ENCODE measurements at regions not wholly inside any gene's neighbourhood (a gene's known extent, or its start where the extent isn't known, plus 50 kb on each side); places are given as distances from the start of the nearest gene placed in this dataset.

DNA sequence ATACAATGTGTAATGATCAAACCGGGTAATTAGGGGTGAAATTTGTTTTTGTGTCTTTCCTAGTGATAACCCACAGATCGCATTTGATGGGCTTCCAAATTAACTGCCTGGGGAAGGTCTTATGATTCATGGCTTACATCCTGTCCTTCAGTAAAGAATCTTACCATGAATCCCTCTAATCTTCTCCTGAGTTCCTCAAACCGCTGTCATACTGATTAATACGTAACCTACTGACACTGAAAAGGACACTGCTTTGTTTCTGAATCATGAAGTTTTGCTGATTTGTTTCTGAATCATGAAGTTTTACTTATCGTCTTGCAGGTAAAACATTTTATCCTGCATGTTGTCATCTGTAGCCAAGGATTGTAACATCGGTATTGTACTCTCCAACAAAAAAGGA lies 52.0 kb upstream of the CRY1 start:
- in situ Hi-C loops (cut with MboI) (no loop called here), intact Hi-C loops (cut with micrococcal nuclease) (no loop called here)
- no peaks in the 10 kb centered on the region for H3K27me3 ChIP-seq (ENCODE audit: control insufficient read depth in 2 of 2, insufficient read depth in 2 of 2, low read length in 2 of 2)

DNA sequence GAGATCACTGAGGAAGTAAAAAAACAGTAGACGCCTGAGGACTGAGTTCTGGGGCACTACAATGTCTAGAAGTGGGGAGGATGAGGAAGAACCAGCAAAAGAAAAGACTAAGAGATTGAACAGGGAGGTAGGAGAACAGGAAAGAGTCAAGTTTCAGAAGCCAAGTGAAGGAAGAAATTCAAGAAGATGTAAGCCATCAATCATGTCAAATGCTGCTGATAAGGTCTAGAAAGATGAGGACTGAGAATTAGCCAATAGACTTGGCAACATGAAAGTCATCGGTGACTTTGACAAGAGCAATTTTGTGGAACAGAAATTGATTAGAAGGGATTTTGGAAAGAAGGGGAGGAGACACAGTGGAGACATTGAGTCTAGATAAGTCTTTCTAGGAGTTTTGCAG lies 54.8 kb upstream of the CRY1 start:
- H2AFZ ChIP-seq (ENCODE audit: low read depth, low read length) = no peak overlapping the region
- WGBS (ENCODE audit: insufficient coverage, low coverage, missing lambda C conversion rate) = 0% methylated on average over 2 of the region's 2 CpGs
- no peak overlapping the region for H3K4me3 ChIP-seq
- no peak for ATAC-seq
- DNase-seq (ENCODE audit: extremely low read depth in 1 of 4, low spot score in 3 of 4) = no peak
- no peaks in the 10 kb centered on the region for H3K79me2 ChIP-seq (ENCODE audit: control insufficient read depth, insufficient read depth, low read length)
- POLR2A ChIA-PET = no interaction called here
- in situ Hi-C loops (cut with MboI) (no loop called here), intact Hi-C loops (cut with micrococcal nuclease) (no loop called here)
- H3K27me3 ChIP-seq (ENCODE audit: control insufficient read depth in 2 of 2, insufficient read depth in 2 of 2, low read length in 2 of 2) = no peaks in the 10 kb centered on the region
- no peak overlapping the region for H3K9ac ChIP-seq (ENCODE audit: insufficient read depth in 1 of 2, low read depth in 2 of 2, low read length in 2 of 2)
- H3K9me3 ChIP-seq (replicated peaks; ENCODE audit: control insufficient read depth, insufficient read depth, low read depth, low read length) = no peaks in the 10 kb centered on the region
- no peak overlapping the region for H3K4me2 ChIP-seq (ENCODE audit: insufficient read depth, low read length)
- BruUV-seq (replicated peaks) = no TSS peak
- FAIRE-seq = no peak
- H3K4me1 ChIP-seq (replicated peaks in 1 of 2; ENCODE audit: control insufficient read depth in 2 of 2, insufficient read depth in 2 of 2, low read length in 2 of 2) = no peaks in the 10 kb centered on the region
- no peaks in the 10 kb centered on the region for H3K36me3 ChIP-seq (ENCODE audit: control insufficient read depth, insufficient read depth, low read length)
- H4K20me1 ChIP-seq (replicated peaks; ENCODE audit: control insufficient read depth, insufficient read depth, low read length) = no peaks in the 10 kb centered on the region
- no peaks in the 10 kb centered on the region for H3K9me1 ChIP-seq (ENCODE audit: control insufficient read depth, insufficient read depth, low read length)
- CTCF ChIA-PET (ENCODE audit: low intra/inter-chr PET ratio) = no interaction called here
- H3K27ac ChIP-seq (ENCODE audit: extremely low read depth, low read depth, low read length) = no peak overlapping the region
- no peak for TF ChIP-seq ETV5 (CRISPR knock-in tag; IDR thresholded peaks at IDR 0.05; ENCODE audit: low read depth)
- TF ChIP-seq, protein P1, sequence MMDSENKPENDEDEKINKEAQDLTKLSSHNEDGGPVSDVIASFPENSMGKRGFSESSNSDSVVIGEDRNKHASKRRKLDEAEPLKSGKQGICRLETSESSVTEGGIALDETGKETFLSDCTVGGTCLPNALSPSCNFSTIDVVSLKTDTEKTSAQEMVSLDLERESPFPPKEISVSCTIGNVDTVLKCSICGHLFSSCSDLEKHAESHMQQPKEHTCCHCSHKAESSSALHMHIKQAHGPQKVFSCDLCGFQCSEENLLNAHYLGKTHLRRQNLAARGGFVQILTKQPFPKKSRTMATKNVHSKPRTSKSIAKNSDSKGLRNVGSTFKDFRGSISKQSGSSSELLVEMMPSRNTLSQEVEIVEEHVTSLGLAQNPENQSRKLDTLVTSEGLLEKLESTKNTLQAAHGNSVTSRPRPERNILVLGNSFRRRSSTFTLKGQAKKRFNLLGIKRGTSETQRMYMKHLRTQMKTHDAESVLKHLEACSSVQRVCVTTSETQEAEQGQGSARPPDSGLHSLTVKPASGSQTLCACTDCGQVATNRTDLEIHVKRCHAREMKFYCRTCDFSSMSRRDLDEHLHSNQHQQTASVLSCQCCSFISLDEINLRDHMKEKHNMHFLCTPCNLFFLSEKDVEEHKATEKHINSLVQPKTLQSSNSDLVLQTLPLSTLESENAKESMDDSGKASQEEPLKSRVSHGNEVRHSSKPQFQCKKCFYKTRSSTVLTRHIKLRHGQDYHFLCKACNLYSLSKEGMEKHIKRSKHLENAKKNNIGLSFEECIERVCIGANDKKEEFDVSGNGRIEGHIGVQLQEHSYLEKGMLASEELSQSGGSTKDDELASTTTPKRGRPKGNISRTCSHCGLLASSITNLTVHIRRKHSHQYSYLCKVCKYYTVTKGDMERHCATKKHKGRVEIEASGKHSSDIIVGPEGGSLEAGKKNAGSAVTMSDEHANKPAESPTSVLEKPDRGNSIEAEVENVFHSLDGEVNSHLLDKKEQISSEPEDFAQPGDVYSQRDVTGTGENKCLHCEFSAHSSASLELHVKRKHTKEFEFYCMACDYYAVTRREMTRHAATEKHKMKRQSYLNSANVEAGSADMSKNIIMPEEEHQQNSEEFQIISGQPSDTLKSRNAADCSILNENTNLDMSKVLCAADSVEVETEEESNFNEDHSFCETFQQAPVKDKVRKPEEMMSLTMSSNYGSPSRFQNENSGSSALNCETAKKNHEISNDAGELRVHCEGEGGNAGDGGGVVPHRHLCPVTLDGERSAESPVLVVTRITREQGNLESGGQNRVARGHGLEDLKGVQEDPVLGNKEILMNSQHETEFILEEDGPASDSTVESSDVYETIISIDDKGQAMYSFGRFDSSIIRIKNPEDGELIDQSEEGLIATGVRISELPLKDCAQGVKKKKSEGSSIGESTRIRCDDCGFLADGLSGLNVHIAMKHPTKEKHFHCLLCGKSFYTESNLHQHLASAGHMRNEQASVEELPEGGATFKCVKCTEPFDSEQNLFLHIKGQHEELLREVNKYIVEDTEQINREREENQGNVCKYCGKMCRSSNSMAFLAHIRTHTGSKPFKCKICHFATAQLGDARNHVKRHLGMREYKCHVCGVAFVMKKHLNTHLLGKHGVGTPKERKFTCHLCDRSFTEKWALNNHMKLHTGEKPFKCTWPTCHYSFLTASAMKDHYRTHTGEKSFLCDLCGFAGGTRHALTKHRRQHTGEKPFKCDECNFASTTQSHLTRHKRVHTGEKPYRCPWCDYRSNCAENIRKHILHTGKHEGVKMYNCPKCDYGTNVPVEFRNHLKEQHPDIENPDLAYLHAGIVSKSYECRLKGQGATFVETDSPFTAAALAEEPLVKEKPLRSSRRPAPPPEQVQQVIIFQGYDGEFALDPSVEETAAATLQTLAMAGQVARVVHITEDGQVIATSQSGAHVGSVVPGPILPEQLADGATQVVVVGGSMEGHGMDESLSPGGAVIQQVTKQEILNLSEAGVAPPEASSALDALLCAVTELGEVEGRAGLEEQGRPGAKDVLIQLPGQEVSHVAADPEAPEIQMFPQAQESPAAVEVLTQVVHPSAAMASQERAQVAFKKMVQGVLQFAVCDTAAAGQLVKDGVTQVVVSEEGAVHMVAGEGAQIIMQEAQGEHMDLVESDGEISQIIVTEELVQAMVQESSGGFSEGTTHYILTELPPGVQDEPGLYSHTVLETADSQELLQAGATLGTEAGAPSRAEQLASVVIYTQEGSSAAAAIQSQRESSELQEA (IDR thresholded peaks at IDR 0.05; ENCODE audit: low read depth) = no peak
- TF ChIP-seq MEIS2 (IDR thresholded peaks at IDR 0.05; ENCODE audit: partially characterized antibody) = peak; percentile 85
- TF ChIP-seq, protein P2, sequence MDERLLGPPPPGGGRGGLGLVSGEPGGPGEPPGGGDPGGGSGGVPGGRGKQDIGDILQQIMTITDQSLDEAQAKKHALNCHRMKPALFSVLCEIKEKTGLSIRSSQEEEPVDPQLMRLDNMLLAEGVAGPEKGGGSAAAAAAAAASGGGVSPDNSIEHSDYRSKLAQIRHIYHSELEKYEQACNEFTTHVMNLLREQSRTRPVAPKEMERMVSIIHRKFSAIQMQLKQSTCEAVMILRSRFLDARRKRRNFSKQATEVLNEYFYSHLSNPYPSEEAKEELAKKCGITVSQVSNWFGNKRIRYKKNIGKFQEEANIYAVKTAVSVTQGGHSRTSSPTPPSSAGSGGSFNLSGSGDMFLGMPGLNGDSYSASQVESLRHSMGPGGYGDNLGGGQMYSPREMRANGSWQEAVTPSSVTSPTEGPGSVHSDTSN (CRISPR knock-in tag; IDR thresholded peaks at IDR 0.05; ENCODE audit: low read depth) = no peak
- TF ChIP-seq, protein P2 (tag; conservative IDR thresholded peaks at IDR 0.05; ENCODE audit: low read depth) = peak; percentile 75

More for the DNA sequence above, 52.0 kb upstream of the CRY1 start:
- DNase-seq (ENCODE audit: extremely low read depth in 1 of 4, low spot score in 3 of 4) (no peak), ATAC-seq (no peak), FAIRE-seq (no peak)
- no peaks in the 10 kb centered on the region for H3K36me3 ChIP-seq (ENCODE audit: control insufficient read depth, insufficient read depth, low read length)
- H3K9ac ChIP-seq (ENCODE audit: insufficient read depth in 1 of 2, low read depth in 2 of 2, low read length in 2 of 2) = no peak overlapping the region
- H3K79me2 ChIP-seq (ENCODE audit: control insufficient read depth, insufficient read depth, low read length) = no peaks in the 10 kb centered on the region
- no peaks in the 10 kb centered on the region for H3K9me1 ChIP-seq (ENCODE audit: control insufficient read depth, insufficient read depth, low read length)
- H4K20me1 ChIP-seq (replicated peaks; ENCODE audit: control insufficient read depth, insufficient read depth, low read length) = no peaks in the 10 kb centered on the region
- no peak overlapping the region for H3K4me3 ChIP-seq
- TF ChIP-seq KDM1A (IDR thresholded peaks at IDR 0.05) (peak in 1 of 2 experiments; percentile 15; a peak in 1 of 4 replicates), ETV5 (CRISPR knock-in tag; IDR thresholded peaks at IDR 0.05; ENCODE audit: low read depth) (no peak)
- no peak overlapping the region for H3K27ac ChIP-seq (ENCODE audit: extremely low read depth, low read depth, low read length)
- ChIA-PET POLR2A (no interaction called here), CTCF (ENCODE audit: low intra/inter-chr PET ratio) (no interaction called here)
- no peak overlapping the region for H3K4me2 ChIP-seq (ENCODE audit: insufficient read depth, low read length)
- no TSS peak for BruUV-seq (replicated peaks)
- no peaks in the 10 kb centered on the region for H3K4me1 ChIP-seq (replicated peaks in 1 of 2; ENCODE audit: control insufficient read depth in 2 of 2, insufficient read depth in 2 of 2, low read length in 2 of 2)
- no peak overlapping the region for H2AFZ ChIP-seq (ENCODE audit: low read depth, low read length)
- H3K9me3 ChIP-seq (replicated peaks; ENCODE audit: control insufficient read depth, insufficient read depth, low read depth, low read length) = no peaks in the 10 kb centered on the region
- under 1% methylated on average over 6 of the region's 6 CpGs for WGBS (ENCODE audit: insufficient coverage, low coverage, missing lambda C conversion rate)
